Glutamatergic neuron (in vitro differentiated cells): ENCODE measurements at regions not wholly inside any gene's neighbourhood (a gene's known extent, or its start where the extent isn't known, plus 50 kb on each side); places are given as distances from the start of the nearest gene placed in this dataset.

Experiments used
- DNase-seq: peaks from one replicate; pipeline ENCODE4 v3.0.0; 2022
- H3K27ac Mint-ChIP-seq: one replicate; pipeline ENCODE4 v1.8.0; 2020; ENCODE audit warnings: mild to moderate bottlenecking, mixed read lengths, inconsistent platforms; ENCODE audit not compliant: unreplicated experiment
- H3K27me3 Mint-ChIP-seq: one replicate; pipeline ENCODE4 v1.8.0; 2020; ENCODE audit warnings: mild to moderate bottlenecking, moderate library complexity, mixed read lengths, inconsistent platforms; ENCODE audit not compliant: unreplicated experiment
- H3K36me3 Mint-ChIP-seq: one replicate; pipeline ENCODE4 v1.8.0; 2020; ENCODE audit warnings: mild to moderate bottlenecking, mixed read lengths, inconsistent platforms; ENCODE audit not compliant: unreplicated experiment
- H3K4me1 Mint-ChIP-seq: one replicate; pipeline ENCODE4 v1.8.0; 2020; ENCODE audit warnings: mild to moderate bottlenecking, low read depth, mixed read lengths, inconsistent platforms; ENCODE audit not compliant: unreplicated experiment
- H3K4me3 Mint-ChIP-seq: one replicate; pipeline ENCODE4 v1.8.0; 2020; ENCODE audit warnings: mild to moderate bottlenecking, mixed read lengths, inconsistent platforms; ENCODE audit not compliant: unreplicated experiment
- H3K9me3 Mint-ChIP-seq: one replicate; pipeline ENCODE4 v1.8.0; 2020; ENCODE audit warnings: mild to moderate bottlenecking, moderate library complexity, mixed read lengths, inconsistent platforms; ENCODE audit not compliant: unreplicated experiment
- TF ChIP-seq, protein P1 (sequence below): fragments of 200-600 bp; sonication (generic); IDR thresholded peaks from one replicate; pipeline ENCODE4 v1.5.0; 2021; ENCODE audit not compliant: partially characterized antibody, unreplicated experiment

DNA sequence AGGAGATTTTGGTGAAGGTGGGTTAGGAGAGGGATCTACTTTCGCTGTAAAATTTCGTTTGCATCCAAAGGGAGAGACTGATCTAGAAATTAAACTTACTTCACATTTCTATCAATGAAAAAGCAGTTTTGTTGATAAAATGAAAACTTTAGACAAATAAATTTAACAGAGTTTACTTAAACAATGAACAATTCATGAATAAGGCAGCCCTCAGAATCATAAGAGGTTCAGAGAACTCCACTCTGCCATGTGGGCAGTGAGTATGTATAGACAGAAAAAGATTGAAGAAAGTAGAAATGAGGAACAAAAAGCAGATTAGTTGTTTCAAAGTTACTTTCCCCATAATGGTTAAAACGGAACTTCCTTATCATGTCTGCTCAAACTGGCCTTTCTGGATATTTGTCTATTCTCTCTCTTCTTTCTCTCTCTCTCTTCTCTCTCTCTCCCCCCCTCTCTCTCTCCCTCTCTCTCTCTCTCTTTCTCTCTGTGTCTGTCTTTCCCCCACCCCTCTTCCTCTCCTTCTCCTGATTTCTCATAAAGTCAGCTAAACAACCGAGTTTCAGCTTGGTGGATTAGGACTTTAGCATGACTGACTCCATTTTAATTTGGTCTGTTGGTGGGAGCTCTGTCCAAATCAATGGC lies 248.9 kb downstream of the TJP1 start:
- H3K36me3 Mint-ChIP-seq = peaks cover 4% of the 10 kb centered on the region
- H3K4me1 Mint-ChIP-seq = peaks cover 5% of the 10 kb centered on the region
- peaks cover 18% of the 10 kb centered on the region for H3K27me3 Mint-ChIP-seq
- H3K9me3 Mint-ChIP-seq = peaks cover 9% of the 10 kb centered on the region
- TF ChIP-seq, protein P1, sequence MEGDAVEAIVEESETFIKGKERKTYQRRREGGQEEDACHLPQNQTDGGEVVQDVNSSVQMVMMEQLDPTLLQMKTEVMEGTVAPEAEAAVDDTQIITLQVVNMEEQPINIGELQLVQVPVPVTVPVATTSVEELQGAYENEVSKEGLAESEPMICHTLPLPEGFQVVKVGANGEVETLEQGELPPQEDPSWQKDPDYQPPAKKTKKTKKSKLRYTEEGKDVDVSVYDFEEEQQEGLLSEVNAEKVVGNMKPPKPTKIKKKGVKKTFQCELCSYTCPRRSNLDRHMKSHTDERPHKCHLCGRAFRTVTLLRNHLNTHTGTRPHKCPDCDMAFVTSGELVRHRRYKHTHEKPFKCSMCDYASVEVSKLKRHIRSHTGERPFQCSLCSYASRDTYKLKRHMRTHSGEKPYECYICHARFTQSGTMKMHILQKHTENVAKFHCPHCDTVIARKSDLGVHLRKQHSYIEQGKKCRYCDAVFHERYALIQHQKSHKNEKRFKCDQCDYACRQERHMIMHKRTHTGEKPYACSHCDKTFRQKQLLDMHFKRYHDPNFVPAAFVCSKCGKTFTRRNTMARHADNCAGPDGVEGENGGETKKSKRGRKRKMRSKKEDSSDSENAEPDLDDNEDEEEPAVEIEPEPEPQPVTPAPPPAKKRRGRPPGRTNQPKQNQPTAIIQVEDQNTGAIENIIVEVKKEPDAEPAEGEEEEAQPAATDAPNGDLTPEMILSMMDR = no peak
- DNase-seq = no peak
- no peak overlapping the region for H3K4me3 Mint-ChIP-seq
- no peak overlapping the region for H3K27ac Mint-ChIP-seq

GRCh38 chr15:29571792-29572431 lies 250.4 kb downstream of the TJP1 start:
- peaks cover 18% of the 10 kb centered on the region for H3K27me3 Mint-ChIP-seq
- peaks cover 5% of the 10 kb centered on the region for H3K4me1 Mint-ChIP-seq
- H3K27ac Mint-ChIP-seq = peak overlapping the region; percentile 10

DNA sequence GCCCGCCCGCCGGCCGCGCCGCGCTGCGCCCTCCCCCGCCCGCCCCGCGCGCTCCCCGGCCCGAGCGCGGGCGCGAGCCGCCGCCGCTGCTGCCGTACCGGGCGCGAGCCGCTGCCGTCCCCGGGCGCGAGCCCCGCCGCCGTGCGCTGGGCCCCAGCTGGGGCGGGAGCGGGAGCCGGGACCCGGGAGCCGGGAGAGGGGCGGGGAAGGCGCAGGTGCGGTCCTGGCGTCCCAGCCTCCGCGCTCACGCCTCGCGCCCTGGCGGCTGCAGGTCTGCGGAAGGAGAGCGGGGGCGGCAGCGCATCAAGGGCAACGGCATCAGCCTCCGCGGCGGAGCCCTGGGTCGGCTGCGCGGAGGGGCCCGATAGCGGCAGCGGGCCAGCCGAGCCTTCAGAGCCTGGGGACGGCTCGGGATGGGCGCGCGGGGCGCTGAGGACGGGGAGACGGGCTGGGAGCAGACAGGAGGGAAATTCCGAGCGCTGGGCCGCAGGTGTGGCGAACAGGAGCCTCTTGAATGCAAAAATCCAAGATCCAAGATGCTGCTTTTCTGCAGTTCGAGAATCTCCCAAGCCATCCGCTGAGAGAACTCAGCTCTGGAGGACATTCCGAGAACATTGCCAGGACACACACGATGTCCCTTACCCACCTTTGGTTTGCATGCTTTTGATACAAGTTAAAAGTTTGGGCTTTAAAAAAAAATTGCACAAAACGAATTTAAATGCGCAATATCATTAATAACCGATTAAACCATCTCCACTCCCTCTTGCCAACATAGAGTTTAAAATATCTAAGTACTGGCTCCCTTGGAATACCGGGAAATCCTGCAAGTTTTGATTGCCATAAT lies 251.1 kb downstream of the TJP1 start:
- Mint-ChIP-seq H3K4me3 (peak overlapping the region; percentile 78), H3K27me3 (peaks cover 18% of the 10 kb centered on the region), H3K9me3 (peaks cover 9% of the 10 kb centered on the region), H3K36me3 (peaks cover 4% of the 10 kb centered on the region), H3K27ac (no peak overlapping the region), H3K4me1 (peaks cover 5% of the 10 kb centered on the region)
- DNase-seq = peak; percentile 77
- TF ChIP-seq, protein P1 = no peak

More at GRCh38 chr15:29571792-29572431, 250.4 kb downstream of the TJP1 start:
- H3K4me3 Mint-ChIP-seq = peak overlapping the region; percentile 78
- DNase-seq = no peak
- peaks cover 4% of the 10 kb centered on the region for H3K36me3 Mint-ChIP-seq
- peaks cover 9% of the 10 kb centered on the region for H3K9me3 Mint-ChIP-seq
- TF ChIP-seq, protein P1 = no peak

- Mint-ChIP-seq H3K4me1 (peaks cover 5% of the 10 kb centered on the region), H3K4me3 (no peak overlapping the region), H3K27me3 (peaks cover 18% of the 10 kb centered on the region), H3K36me3 (peaks cover 4% of the 10 kb centered on the region), H3K27ac (no peak overlapping the region), H3K9me3 (peaks cover 9% of the 10 kb centered on the region)
- TF ChIP-seq, protein P1 = no peak
- peak; percentile 61 for DNase-seq
These were observed 251.9 kb downstream of the TJP1 start for GRCh38 chr15:29570121-29570947.
